ENCODE measurements at regions not wholly inside any gene's neighbourhood (a gene's known extent, or its start where the extent isn't known, plus 50 kb on each side); places are given as distances from the start of the nearest gene placed in this dataset.

DNA sequence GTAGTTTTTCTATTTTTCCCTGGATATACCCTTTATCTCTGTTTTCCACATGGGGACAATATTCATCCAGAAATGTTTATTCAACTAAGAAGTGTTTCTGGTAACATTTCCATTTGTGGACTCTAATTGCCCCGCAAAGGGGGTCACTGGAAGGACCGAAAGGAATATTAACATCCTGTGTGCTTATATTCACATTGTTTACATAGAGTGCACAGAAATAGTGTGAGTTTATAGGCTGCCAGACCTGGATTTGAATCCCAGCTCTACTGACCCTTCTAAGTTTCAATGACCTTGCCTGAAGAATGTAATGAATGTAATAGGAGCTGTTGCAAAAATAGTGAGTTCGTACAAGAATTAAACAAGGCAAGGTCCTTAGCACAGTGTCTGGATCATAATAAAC is 152.9 kb upstream of the NCKAP5 start:
- TF ChIP-seq, protein P1, sequence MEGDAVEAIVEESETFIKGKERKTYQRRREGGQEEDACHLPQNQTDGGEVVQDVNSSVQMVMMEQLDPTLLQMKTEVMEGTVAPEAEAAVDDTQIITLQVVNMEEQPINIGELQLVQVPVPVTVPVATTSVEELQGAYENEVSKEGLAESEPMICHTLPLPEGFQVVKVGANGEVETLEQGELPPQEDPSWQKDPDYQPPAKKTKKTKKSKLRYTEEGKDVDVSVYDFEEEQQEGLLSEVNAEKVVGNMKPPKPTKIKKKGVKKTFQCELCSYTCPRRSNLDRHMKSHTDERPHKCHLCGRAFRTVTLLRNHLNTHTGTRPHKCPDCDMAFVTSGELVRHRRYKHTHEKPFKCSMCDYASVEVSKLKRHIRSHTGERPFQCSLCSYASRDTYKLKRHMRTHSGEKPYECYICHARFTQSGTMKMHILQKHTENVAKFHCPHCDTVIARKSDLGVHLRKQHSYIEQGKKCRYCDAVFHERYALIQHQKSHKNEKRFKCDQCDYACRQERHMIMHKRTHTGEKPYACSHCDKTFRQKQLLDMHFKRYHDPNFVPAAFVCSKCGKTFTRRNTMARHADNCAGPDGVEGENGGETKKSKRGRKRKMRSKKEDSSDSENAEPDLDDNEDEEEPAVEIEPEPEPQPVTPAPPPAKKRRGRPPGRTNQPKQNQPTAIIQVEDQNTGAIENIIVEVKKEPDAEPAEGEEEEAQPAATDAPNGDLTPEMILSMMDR (conservative IDR thresholded peaks at IDR 0.05; ENCODE audit: low read length), result no peak
- no peak for TF ChIP-seq EZH2phosphoT487 (IDR thresholded peaks at IDR 0.05; ENCODE audit: borderline replicate concordance)

Measured in Loucy (cell line).